ENCODE measurements at regions not wholly inside any gene's neighbourhood (a gene's known extent, or its start where the extent isn't known, plus 50 kb on each side); places are given as distances from the start of the nearest gene placed in this dataset.

DNA sequence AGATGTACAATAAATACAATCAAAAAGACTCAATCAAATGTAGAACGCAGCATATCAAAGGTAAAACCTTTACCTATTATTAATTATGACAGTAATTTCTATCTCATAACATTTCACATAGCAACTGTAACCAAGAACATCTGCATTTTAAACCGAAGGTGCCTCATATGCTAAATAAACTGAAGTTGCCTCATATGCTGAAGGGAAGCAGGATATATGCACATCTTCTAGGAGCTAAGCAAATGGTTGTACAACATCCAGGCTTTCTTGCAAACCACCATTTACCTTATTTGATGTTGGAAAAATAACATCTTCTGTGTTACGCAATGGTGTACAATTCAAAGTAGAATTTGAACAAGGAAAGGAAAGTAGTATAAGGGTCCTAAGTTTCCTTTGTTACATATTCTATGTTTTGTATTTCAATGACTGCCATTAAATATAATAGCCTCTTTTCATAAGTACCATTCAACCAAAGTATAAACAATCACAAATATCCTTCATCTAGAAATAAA is 145.9 kb downstream of the SATB1 start:
- ATAC-seq (ENCODE audit: poor library complexity) (no peak), DNase-seq (no peak)
- Histone ChIP-seq H3K9me3 (ENCODE audit: control insufficient read depth in 1 of 2, insufficient read depth in 1 of 2, low read length in 2 of 2) (no peaks in the 10 kb centered on the region), H3K36me3 (ENCODE audit: insufficient read depth, low read length) (no peaks in the 10 kb centered on the region), H3K27ac (ENCODE audit: low read depth in 1 of 2, low read length in 2 of 2) (no peak overlapping the region), H3K27me3 (ENCODE audit: control insufficient read depth in 1 of 2, insufficient read depth in 2 of 2, low read length in 2 of 2) (no peaks in the 10 kb centered on the region), H3K4me1 (ENCODE audit: insufficient read depth, low read length) (no peaks in the 10 kb centered on the region), H3K4me3 (ENCODE audit: low read length) (no peak overlapping the region)
- ChIA-PET POLR2A (no interaction called here), CTCF (no interaction called here)
- H3K27me3 Mint-ChIP-seq, result no peaks in the 10 kb centered on the region
- no peak overlapping the region for H3K27ac Mint-ChIP-seq
- H3K36me3 Mint-ChIP-seq (ENCODE audit: low read depth), result no peaks in the 10 kb centered on the region
- no peak overlapping the region for H3K4me3 Mint-ChIP-seq
- TF ChIP-seq, protein P1, sequence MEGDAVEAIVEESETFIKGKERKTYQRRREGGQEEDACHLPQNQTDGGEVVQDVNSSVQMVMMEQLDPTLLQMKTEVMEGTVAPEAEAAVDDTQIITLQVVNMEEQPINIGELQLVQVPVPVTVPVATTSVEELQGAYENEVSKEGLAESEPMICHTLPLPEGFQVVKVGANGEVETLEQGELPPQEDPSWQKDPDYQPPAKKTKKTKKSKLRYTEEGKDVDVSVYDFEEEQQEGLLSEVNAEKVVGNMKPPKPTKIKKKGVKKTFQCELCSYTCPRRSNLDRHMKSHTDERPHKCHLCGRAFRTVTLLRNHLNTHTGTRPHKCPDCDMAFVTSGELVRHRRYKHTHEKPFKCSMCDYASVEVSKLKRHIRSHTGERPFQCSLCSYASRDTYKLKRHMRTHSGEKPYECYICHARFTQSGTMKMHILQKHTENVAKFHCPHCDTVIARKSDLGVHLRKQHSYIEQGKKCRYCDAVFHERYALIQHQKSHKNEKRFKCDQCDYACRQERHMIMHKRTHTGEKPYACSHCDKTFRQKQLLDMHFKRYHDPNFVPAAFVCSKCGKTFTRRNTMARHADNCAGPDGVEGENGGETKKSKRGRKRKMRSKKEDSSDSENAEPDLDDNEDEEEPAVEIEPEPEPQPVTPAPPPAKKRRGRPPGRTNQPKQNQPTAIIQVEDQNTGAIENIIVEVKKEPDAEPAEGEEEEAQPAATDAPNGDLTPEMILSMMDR (IDR thresholded peaks at IDR 0.05), result no peak
- intact Hi-C loops (cut with DNase I, micrococcal nuclease), result no loop called here
- no peaks in the 10 kb centered on the region for H3K4me1 Mint-ChIP-seq (ENCODE audit: low read depth)
- H3K9me3 Mint-ChIP-seq, result no peaks in the 10 kb centered on the region

DNA sequence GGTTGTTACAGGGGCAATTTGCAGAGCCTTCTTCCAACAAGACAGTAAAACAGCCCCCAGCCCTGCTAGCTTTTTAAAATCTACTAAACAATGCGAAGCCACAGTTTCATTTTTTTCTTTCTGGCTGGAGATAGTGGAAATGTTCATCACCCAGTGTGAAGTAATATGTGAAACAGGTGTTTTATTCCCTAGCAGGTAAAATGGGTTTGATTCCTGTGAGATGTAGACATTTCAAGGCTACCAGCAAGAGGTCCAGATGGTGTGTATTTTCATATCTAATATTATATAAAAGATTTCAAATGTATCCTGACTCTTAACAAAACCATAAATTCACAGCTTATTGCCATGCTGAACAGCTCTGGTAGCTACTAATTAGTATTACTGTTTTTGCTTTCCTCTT is 160.3 kb downstream of the SATB1 start:
- no peak overlapping the region for H3K27ac ChIP-seq (ENCODE audit: low read depth in 1 of 2, low read length in 2 of 2)
- H3K9me3 Mint-ChIP-seq, result no peaks in the 10 kb centered on the region
- TF ChIP-seq, protein P1 (IDR thresholded peaks at IDR 0.05), result no peak
- H3K27me3 Mint-ChIP-seq, result no peaks in the 10 kb centered on the region
- no peak for DNase-seq
- no peak for ATAC-seq (ENCODE audit: poor library complexity)
- no peak overlapping the region for H3K4me3 Mint-ChIP-seq
- no peaks in the 10 kb centered on the region for H3K9me3 ChIP-seq (ENCODE audit: control insufficient read depth in 1 of 2, insufficient read depth in 1 of 2, low read length in 2 of 2)
- POLR2A ChIA-PET, result no interaction called here
- no peaks in the 10 kb centered on the region for H3K27me3 ChIP-seq (ENCODE audit: control insufficient read depth in 1 of 2, insufficient read depth in 2 of 2, low read length in 2 of 2)
- H3K36me3 ChIP-seq (ENCODE audit: insufficient read depth, low read length), result no peaks in the 10 kb centered on the region
- no peak overlapping the region for H3K4me3 ChIP-seq (ENCODE audit: low read length)
- H3K36me3 Mint-ChIP-seq (ENCODE audit: low read depth), result no peaks in the 10 kb centered on the region
- intact Hi-C loops (cut with DNase I, micrococcal nuclease), result no loop called here
- no peak overlapping the region for H3K27ac Mint-ChIP-seq
- H3K4me1 Mint-ChIP-seq (ENCODE audit: low read depth), result no peaks in the 10 kb centered on the region
- CTCF ChIA-PET, result no interaction called here
- no peaks in the 10 kb centered on the region for H3K4me1 ChIP-seq (ENCODE audit: insufficient read depth, low read length)

DNA sequence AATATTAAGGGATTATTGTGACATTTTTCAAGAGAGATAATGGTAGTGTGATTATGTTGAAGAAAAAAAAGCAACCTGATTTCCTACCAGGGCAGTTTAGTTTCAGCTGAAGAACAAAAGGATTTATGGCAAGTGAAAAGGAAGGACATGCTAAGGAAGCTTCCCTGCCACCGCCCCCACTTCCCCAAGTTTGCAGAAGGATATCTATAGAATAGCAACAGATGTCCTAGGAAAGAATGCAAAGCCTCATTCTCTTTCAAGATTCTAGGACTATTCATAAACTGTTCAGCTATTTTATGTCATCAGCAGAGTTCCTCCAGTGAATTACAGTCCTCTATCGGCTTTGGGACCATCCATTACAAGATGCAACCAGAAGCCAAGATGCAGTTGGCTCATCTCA is 160.8 kb downstream of the SATB1 start:
- no peak overlapping the region for H3K27ac ChIP-seq (ENCODE audit: low read depth in 1 of 2, low read length in 2 of 2)
- DNase-seq (no peak), ATAC-seq (ENCODE audit: poor library complexity) (no peak)
- Mint-ChIP-seq H3K27ac (no peak overlapping the region), H3K9me3 (no peaks in the 10 kb centered on the region), H3K4me3 (no peak overlapping the region), H3K4me1 (ENCODE audit: low read depth) (no peaks in the 10 kb centered on the region), H3K36me3 (ENCODE audit: low read depth) (no peaks in the 10 kb centered on the region), H3K27me3 (no peaks in the 10 kb centered on the region)
- ChIA-PET CTCF (no interaction called here), POLR2A (no interaction called here)
- H3K9me3 ChIP-seq (ENCODE audit: control insufficient read depth in 1 of 2, insufficient read depth in 1 of 2, low read length in 2 of 2), result no peaks in the 10 kb centered on the region
- no peaks in the 10 kb centered on the region for H3K4me1 ChIP-seq (ENCODE audit: insufficient read depth, low read length)
- H3K36me3 ChIP-seq (ENCODE audit: insufficient read depth, low read length), result no peaks in the 10 kb centered on the region
- no peaks in the 10 kb centered on the region for H3K27me3 ChIP-seq (ENCODE audit: control insufficient read depth in 1 of 2, insufficient read depth in 2 of 2, low read length in 2 of 2)
- TF ChIP-seq, protein P1 (IDR thresholded peaks at IDR 0.05), result no peak
- intact Hi-C loops (cut with DNase I, micrococcal nuclease), result no loop called here
- H3K4me3 ChIP-seq (ENCODE audit: low read length), result no peak overlapping the region
